ENCODE measurements at regions not wholly inside any gene's neighbourhood (a gene's known extent, or its start where the extent isn't known, plus 50 kb on each side); places are given as distances from the start of the nearest gene placed in this dataset.

GRCh38 chr2:198289811-198290210, 485.4 kb downstream of the PLCL1 start:
- H3K36me3 ChIP-seq = no peaks in the 10 kb centered on the region
- H3K4me1 ChIP-seq = no peaks in the 10 kb centered on the region
- no peak for DNase-seq
- TF ChIP-seq CTCF (IDR thresholded peaks at IDR 0.05; ENCODE audit: low read depth, low read length) = no peak
- H3K27me3 ChIP-seq = no peaks in the 10 kb centered on the region
- no peaks in the 10 kb centered on the region for H3K9me3 ChIP-seq
- no peak overlapping the region for H3K4me3 ChIP-seq (ENCODE audit: low read depth, low read length)

- Histone ChIP-seq H3K9me3 (no peaks in the 10 kb centered on the region), H3K4me3 (ENCODE audit: low read depth, low read length) (no peak overlapping the region), H3K27me3 (peaks cover 4% of the 10 kb centered on the region; the same call in 1 of the 2 replicates), H3K4me1 (no peaks in the 10 kb centered on the region), H3K36me3 (no peaks in the 10 kb centered on the region)
- TF ChIP-seq CTCF (IDR thresholded peaks at IDR 0.05; ENCODE audit: low read depth, low read length) = no peak
- no peak for DNase-seq
These were observed 483.3 kb downstream of the PLCL1 start for GRCh38 chr2:198287706-198288105.

- Histone ChIP-seq H3K9me3 (no peaks in the 10 kb centered on the region), H3K4me3 (ENCODE audit: low read depth, low read length) (no peak overlapping the region), H3K36me3 (no peaks in the 10 kb centered on the region), H3K4me1 (no peaks in the 10 kb centered on the region), H3K27me3 (peaks cover 4% of the 10 kb centered on the region; the same call in 1 of the 2 replicates)
- DNase-seq = no peak
- no peak for TF ChIP-seq CTCF (IDR thresholded peaks at IDR 0.05; ENCODE audit: low read depth, low read length)
These were observed 480.8 kb downstream of the PLCL1 start for GRCh38 chr2:198285216-198285615.

- no peak for TF ChIP-seq CTCF (IDR thresholded peaks at IDR 0.05; ENCODE audit: low read depth, low read length)
- no peak for DNase-seq
- no peaks in the 10 kb centered on the region for H3K9me3 ChIP-seq
- H3K36me3 ChIP-seq = no peaks in the 10 kb centered on the region
- H3K27me3 ChIP-seq = peaks cover 4% of the 10 kb centered on the region; the same call in 1 of the 2 replicates
- H3K4me1 ChIP-seq = no peaks in the 10 kb centered on the region
- H3K4me3 ChIP-seq (ENCODE audit: low read depth, low read length) = no peak overlapping the region
These were observed 478.8 kb downstream of the PLCL1 start for GRCh38 chr2:198283146-198283545.

GRCh38 chr2:198282061-198282460, 477.7 kb downstream of the PLCL1 start:
- no peak for TF ChIP-seq CTCF (IDR thresholded peaks at IDR 0.05; ENCODE audit: low read depth, low read length)
- Histone ChIP-seq H3K36me3 (no peaks in the 10 kb centered on the region), H3K4me1 (no peaks in the 10 kb centered on the region), H3K4me3 (ENCODE audit: low read depth, low read length) (no peak overlapping the region), H3K27me3 (peaks cover 4% of the 10 kb centered on the region; the same call in 1 of the 2 replicates), H3K9me3 (no peaks in the 10 kb centered on the region)
- DNase-seq = no peak

- Histone ChIP-seq H3K27me3 (peaks cover 4% of the 10 kb centered on the region; the same call in 1 of the 2 replicates), H3K4me3 (ENCODE audit: low read depth, low read length) (no peak overlapping the region), H3K36me3 (no peaks in the 10 kb centered on the region), H3K9me3 (no peaks in the 10 kb centered on the region), H3K4me1 (no peaks in the 10 kb centered on the region)
- no peak for TF ChIP-seq CTCF (IDR thresholded peaks at IDR 0.05; ENCODE audit: low read depth, low read length)
- no peak for DNase-seq
These were observed 475.8 kb downstream of the PLCL1 start for GRCh38 chr2:198280145-198280544.

Data from BE2C (cell line).